A549 (cell line): ENCODE measurements at regions not wholly inside any gene's neighbourhood (a gene's known extent, or its start where the extent isn't known, plus 50 kb on each side); places are given as distances from the start of the nearest gene placed in this dataset.

ENCODE experiments used
- CEBPB ChIP-seq, 2 experiments: fragments of >200 bp in 1 of 2; sonication (Bioruptor Twin) in 1 of 2; formaldehyde crosslinking in 1 of 2; IDR thresholded peaks; 2 replicates each; pipeline ENCODE4 v1.6.1; 2012 to 2016
- CHD2 ChIP-seq: fragments of 150-350 bp; IDR thresholded peaks from 2 replicates; pipeline ENCODE4 v1.6.1; 2014; ENCODE audit warnings: low read length; ENCODE audit not compliant: partially characterized antibody
- PBX3 ChIP-seq: IDR thresholded peaks from 2 replicates; pipeline ENCODE4 v1.6.1; 2012
- RAD21 ChIP-seq, 2 experiments: fragments of >200 bp in 1 of 2; sonication (Bioruptor Twin) in 1 of 2; formaldehyde crosslinking in 1 of 2; IDR thresholded peaks in 1 of 2; conservative IDR thresholded peaks in 1 of 2; 2 replicates in 1 of 2; 3 replicates in 1 of 2; pipeline ENCODE4 v1.6.1; 2012 to 2018; ENCODE audit warnings: inconsistent platforms in 1 of 2
- TF ChIP-seq, protein P1 (sequence below): fragments of >200 bp; sonication (Bioruptor Twin); formaldehyde crosslinking; IDR thresholded peaks from 3 replicates; pipeline ENCODE4 v1.5.1; 2016

- TF ChIP-seq RAD21 (conservative IDR thresholded peaks at IDR 0.05 in 1 of 2, IDR thresholded peaks at IDR 0.05 in 1 of 2) (no peak), PBX3 (no peak), CHD2 (no peak), CEBPB (IDR thresholded peaks at IDR 0.05) (no peak)
- TF ChIP-seq, protein P1, sequence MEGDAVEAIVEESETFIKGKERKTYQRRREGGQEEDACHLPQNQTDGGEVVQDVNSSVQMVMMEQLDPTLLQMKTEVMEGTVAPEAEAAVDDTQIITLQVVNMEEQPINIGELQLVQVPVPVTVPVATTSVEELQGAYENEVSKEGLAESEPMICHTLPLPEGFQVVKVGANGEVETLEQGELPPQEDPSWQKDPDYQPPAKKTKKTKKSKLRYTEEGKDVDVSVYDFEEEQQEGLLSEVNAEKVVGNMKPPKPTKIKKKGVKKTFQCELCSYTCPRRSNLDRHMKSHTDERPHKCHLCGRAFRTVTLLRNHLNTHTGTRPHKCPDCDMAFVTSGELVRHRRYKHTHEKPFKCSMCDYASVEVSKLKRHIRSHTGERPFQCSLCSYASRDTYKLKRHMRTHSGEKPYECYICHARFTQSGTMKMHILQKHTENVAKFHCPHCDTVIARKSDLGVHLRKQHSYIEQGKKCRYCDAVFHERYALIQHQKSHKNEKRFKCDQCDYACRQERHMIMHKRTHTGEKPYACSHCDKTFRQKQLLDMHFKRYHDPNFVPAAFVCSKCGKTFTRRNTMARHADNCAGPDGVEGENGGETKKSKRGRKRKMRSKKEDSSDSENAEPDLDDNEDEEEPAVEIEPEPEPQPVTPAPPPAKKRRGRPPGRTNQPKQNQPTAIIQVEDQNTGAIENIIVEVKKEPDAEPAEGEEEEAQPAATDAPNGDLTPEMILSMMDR: no peak
Measured at GRCh38 chr2:163794635-163795034, 58.8 kb upstream of the FIGN start.
